ENCODE measurements at regions not wholly inside any gene's neighbourhood (a gene's known extent, or its start where the extent isn't known, plus 50 kb on each side); places are given as distances from the start of the nearest gene placed in this dataset.

DNA sequence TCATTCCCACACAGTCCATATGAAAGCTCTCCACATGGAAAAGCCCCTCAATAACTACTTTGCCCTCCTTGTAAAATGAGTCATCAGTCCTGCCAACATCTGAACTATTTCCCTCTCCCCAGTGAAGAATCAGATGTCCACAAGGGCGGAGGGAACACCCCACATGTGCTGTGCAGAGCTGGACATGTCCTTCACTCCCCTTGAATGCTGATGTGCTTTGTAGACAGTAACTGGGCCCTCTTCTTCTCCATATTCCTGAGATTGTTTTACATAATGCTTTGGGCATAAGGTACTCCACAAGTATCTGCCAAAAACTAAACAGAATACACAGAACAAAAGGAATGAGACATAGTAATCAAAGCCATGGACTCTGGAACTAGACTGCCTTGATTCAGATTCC lies 879.4 kb downstream of the BCL11A start:
- H3K4me3 ChIP-seq (ENCODE audit: low read depth, low read length), result no peak overlapping the region
- no peak for TF ChIP-seq CTCF (IDR thresholded peaks at IDR 0.05; ENCODE audit: low read depth, low read length)

GRCh38 chr2:59665021-59665420 lies 888.4 kb downstream of the BCL11A start:
- no peak overlapping the region for H3K4me3 ChIP-seq (ENCODE audit: low read depth, low read length)
- TF ChIP-seq CTCF (IDR thresholded peaks at IDR 0.05; ENCODE audit: low read depth, low read length), result no peak

DNA sequence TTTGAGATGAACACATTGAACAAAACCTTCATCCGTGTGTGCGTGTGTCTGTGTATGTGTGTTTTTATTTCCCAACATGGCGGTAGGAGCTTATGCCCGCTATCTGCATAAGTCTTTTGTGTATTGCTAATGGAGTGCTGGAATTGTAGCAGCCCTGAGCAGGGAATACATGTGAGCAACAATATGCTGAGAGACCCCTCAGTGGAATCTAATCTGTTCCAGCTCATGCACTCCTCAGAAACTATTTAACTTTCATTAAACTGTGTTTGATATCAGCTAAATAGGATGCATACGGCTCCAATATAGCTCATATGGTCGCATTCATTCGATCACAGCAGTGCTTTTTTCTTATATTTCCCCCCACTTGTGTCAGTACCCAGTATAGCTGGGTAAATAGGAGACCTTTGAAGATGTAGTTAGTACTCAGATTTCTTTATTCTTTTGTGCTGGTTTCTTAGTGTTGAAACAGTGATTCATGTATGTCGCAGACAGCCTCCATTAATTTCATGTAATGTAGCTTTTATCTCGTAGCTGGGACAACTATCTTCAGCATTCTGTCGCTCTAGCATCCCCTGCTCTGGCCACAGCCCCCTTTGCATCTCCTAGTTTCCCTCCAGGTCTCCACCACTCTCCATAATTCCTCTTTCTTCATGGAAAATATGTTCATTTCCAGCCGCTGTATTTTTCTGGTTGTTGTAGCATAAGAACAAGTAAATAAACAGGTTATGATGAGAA lies 891.2 kb downstream of the BCL11A start:
- no peak for TF ChIP-seq CTCF (IDR thresholded peaks at IDR 0.05; ENCODE audit: low read depth, low read length)
- no peak overlapping the region for H3K4me3 ChIP-seq (ENCODE audit: low read depth, low read length)

GRCh38 chr2:59660262-59660661 lies 893.2 kb downstream of the BCL11A start:
- no peak for TF ChIP-seq CTCF (IDR thresholded peaks at IDR 0.05; ENCODE audit: low read depth, low read length)
- H3K4me3 ChIP-seq (ENCODE audit: low read depth, low read length), result no peak overlapping the region

DNA sequence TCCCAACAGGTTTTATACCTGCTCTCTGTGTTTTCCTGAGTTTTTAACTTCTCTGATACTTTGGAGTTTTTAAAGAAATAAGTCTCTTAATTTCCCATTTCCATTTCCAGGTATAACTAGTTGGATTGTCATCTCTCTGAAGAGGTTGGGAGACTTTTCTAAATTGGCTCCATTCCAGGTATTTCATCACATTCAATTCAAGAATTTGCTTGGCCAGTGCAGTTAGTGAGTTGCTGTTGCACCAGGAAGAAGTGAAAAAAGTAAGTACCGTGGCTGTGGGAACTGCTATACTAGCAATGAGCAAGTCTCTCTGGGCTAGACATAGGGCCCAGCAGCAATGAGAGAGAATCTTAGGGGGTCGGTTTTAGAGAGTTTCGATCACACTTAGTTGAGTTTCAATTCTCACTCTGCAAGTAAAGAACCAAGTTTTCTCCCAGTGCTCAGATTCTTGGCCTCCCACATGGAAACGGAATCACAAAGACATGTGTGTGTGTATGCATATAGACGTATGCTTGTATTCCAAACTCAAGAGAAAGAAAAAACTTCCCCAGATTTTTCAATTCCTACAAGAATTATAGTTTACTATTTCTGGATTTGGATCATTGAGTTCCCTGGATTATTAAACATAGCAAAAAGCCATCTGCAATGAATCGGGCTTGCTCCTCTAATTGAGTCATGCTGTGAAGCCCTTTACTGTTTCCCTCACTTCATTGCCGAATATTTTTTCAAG lies 894.4 kb downstream of the BCL11A start:
- no peak overlapping the region for H3K4me3 ChIP-seq (ENCODE audit: low read depth, low read length)
- no peak for TF ChIP-seq CTCF (IDR thresholded peaks at IDR 0.05; ENCODE audit: low read depth, low read length)

- no peak overlapping the region for H3K4me3 ChIP-seq (ENCODE audit: low read depth, low read length)
- TF ChIP-seq CTCF (IDR thresholded peaks at IDR 0.05; ENCODE audit: low read depth, low read length), result no peak
These were observed 897.6 kb downstream of the BCL11A start for GRCh38 chr2:59655809-59656208.

DNA sequence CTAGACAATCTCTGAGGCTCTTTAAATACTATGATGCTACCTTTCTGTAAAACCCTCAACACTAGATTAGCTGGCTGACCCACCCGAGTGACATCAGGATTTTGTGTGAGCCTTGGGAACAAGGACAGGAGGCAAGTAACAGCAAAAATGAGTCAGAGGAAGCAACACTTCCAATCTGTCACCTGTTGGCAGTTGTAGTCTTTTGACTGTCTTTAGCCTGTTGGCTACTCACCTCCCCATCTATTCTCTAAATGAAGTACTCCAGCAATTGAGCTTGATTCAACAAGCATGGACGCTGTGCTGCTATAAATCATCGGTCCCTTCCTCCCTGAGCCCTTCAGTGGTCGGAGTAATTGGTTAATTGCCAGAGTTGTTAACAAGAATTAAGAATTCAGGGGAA lies 898.7 kb downstream of the BCL11A start:
- H3K4me3 ChIP-seq (ENCODE audit: low read depth, low read length), result no peak overlapping the region
- TF ChIP-seq CTCF (IDR thresholded peaks at IDR 0.05; ENCODE audit: low read depth, low read length), result no peak

Measured in WI38 (cell line).